ENCODE measurements at regions not wholly inside any gene's neighbourhood (a gene's known extent, or its start where the extent isn't known, plus 50 kb on each side); places are given as distances from the start of the nearest gene placed in this dataset.
A peak's percentile ranks its signal among the peaks of the same experiment; 100 is the strongest.

DNA sequence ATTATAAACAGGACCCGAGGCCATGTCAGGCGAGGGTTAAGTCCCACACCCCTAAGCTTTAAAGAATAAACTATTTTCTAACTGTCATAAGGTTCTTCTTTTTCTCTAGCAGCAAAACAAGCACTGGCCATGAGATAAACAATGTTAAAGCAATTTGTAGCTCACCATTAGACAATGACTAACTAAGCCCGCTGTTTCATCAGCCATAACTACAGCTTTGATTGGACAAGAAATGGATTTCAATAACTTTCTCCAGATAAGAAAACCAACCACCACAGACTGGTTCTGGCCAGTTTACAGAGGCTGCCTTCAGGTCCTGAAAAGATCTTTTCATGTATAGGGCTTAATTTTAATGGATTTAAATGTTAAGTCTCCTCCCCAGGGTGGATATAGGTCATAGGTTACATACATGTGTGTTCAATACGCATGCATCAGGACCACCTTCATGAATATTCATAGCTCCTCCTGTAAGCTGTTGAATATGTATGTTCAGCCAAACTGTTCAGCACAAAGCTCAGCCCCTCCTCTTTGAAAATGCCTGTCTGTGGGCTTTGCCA lies 108.7 kb upstream of the RAB6C start:
- Histone ChIP-seq H3K9ac (ENCODE audit: low read depth, low read length) (no peak overlapping the region), H3K36me3 (ENCODE audit: control insufficient read depth, insufficient read depth, low read length) (no peaks in the 10 kb centered on the region), H3K4me1 (ENCODE audit: control insufficient read depth, insufficient read depth, low read length) (peaks cover 5% of the 10 kb centered on the region), H3K4me3 (ENCODE audit: low read depth, low read length) (no peak overlapping the region), H3K9me3 (ENCODE audit: control insufficient read depth, insufficient read depth, low read length) (no peaks in the 10 kb centered on the region), H3K27me3 (ENCODE audit: control insufficient read depth, insufficient read depth, low read length) (no peaks in the 10 kb centered on the region)

DNA sequence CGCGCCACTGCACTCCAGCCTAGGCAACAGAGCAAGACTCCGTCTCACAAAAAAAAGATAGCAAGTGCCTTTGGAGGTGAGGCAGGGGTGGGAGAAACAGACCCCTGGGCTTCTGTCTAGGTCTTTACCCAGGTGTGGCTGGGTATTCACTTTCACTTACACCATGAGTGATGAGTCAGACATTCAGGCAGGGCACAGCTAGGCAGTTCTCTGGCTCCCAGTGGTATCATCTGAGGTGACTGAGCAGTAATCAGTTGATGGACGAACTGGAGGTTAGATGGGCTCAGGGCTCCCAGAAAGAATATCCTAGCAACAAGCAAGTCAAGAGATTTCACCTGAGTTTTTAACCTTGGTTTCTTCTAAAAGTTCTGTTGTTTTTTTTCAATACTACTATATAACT lies 107.0 kb upstream of the RAB6C start:
- Histone ChIP-seq H3K9me3 (ENCODE audit: control insufficient read depth, insufficient read depth, low read length) (no peaks in the 10 kb centered on the region), H3K36me3 (ENCODE audit: control insufficient read depth, insufficient read depth, low read length) (no peaks in the 10 kb centered on the region), H3K27me3 (ENCODE audit: control insufficient read depth, insufficient read depth, low read length) (no peaks in the 10 kb centered on the region), H3K4me1 (ENCODE audit: control insufficient read depth, insufficient read depth, low read length) (peaks cover 5% of the 10 kb centered on the region), H3K4me3 (ENCODE audit: low read depth, low read length) (no peak overlapping the region), H3K9ac (ENCODE audit: low read depth, low read length) (no peak overlapping the region)

DNA sequence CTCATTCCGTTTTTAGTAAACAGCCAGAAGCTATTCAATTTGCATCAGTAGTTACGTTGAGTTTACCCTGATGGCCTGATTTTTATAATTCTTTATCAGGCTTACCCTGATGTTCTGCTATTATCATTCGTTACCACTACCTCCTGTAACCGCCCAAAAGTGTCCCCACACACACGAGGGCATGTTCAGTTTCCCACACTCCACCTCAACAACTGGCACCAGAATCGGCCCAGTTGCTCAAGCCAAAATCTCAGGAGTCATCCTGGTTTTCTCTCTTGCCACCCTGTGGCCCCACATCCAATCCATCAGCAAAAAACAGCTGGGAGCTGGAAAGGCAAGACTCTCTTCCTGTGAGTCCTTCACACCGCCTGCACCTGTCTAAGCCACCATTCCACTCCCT lies 102.9 kb upstream of the RAB6C start:
- H3K4me3 ChIP-seq (ENCODE audit: low read depth, low read length): peak overlapping the region; percentile 86

DNA sequence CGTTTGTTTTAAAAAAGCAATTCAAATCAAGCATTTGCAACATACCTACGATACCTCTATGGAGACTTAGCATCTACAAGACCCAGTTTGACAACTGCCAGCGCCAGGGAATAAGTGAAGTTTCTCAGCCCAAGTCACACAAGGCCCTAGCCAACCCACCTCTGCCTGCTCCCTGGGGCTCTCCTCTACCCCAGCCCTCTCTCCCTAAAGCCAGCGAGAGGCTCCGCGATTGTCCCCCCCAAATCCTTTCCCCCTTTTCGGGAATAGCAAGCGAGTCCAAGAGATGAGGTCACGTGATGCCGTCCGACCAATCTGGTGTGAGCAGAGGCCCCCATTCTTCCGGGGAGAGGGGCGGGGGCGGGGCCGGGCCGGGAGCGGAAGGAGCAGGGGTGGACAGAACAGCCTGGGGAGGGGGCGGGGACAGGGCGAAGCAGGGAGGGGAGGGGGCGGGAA lies 102.2 kb upstream of the RAB6C start:
- no peaks in the 10 kb centered on the region for H3K4me1 ChIP-seq (ENCODE audit: control insufficient read depth, insufficient read depth, low read length)
- H3K4me3 ChIP-seq (ENCODE audit: low read depth, low read length): peak overlapping the region; percentile 86
- H3K9me3 ChIP-seq (ENCODE audit: control insufficient read depth, insufficient read depth, low read length): no peaks in the 10 kb centered on the region
- peaks cover 2% of the 10 kb centered on the region for H3K27me3 ChIP-seq (ENCODE audit: control insufficient read depth, insufficient read depth, low read length)
- H3K36me3 ChIP-seq (ENCODE audit: control insufficient read depth, insufficient read depth, low read length): no peaks in the 10 kb centered on the region
- peak overlapping the region; percentile 32 for H3K9ac ChIP-seq (ENCODE audit: low read depth, low read length)

More for the DNA sequence above, 102.9 kb upstream of the RAB6C start:
- H3K36me3 ChIP-seq (ENCODE audit: control insufficient read depth, insufficient read depth, low read length): no peaks in the 10 kb centered on the region
- no peaks in the 10 kb centered on the region for H3K9me3 ChIP-seq (ENCODE audit: control insufficient read depth, insufficient read depth, low read length)
- H3K4me1 ChIP-seq (ENCODE audit: control insufficient read depth, insufficient read depth, low read length): no peaks in the 10 kb centered on the region
- H3K9ac ChIP-seq (ENCODE audit: low read depth, low read length): no peak overlapping the region
- H3K27me3 ChIP-seq (ENCODE audit: control insufficient read depth, insufficient read depth, low read length): peaks cover 2% of the 10 kb centered on the region

DNA sequence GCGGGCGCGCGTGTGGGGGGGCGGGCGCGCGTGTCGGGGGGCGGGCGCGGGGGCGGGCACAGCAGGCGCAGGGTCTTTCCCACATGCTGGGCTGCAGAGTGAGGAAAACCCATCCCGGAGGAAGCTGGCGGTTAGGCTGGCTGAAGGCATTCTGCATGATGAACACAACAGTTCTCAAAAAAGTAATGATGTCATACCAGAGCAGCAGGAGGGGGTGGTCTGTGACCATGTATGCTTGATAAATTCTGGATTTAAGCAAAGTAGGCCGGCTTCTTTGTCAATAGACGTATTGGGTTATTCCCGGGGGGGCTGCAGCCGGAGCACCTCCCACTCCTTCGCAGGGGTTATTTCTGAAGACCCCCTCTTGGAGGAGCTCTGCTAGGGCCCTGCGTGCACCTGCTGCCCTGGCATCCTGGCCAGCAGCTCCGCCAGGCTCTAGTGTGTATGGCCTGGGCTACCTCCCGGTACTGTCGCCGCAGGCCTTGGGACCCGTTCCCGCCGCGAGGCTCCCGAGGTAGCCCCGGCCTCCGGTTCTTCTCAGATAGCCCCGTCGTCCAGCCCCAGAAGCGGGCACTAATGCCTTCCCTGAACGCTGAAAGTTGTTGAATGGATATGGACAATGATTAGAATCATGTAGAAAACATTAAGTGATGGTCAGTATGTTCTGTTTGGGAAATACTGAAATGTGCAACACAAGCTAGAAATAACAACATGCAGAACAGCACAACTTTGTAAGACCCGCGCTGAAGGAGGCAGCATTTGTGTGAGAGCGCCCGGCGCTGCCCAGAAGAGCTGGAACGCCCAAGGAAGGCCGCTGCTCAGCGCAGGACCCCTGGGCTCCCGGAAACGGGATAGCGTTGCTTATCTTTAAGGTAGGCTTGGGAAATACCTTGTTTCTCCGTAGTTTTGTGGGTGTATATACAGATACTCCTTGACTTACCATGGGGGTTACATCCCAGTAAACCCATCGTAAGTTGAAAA lies 101.4 kb upstream of the RAB6C start:
- no peak overlapping the region for H3K9ac ChIP-seq (ENCODE audit: low read depth, low read length)

DNA sequence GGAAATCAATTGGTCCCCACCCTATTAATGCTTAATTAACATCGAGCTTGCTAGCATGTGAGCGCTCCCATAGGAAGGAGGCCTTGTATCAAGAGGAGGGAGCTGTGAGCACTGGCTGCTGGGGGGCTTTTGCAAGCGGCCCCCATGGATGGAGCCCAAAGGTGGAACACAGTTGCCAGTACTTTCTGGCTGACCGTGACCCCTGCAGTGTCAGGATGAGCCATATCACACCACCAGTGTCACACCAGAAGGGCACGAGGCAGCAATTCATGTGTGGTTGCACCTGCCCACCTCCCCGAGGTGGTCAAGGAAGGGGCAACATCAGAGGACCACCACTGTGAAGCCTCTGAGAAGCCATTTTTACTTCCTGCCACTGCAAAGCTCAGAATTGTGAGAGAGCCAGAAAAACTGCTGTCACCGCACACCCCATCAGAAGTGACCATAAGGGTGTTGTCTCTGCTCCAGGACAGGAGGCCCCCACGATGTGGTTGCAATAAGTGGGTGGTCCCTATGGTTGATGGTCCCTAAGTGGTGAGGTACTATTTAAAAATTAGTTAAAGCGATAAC lies 99.8 kb upstream of the RAB6C start:
- Histone ChIP-seq H3K36me3 (ENCODE audit: control insufficient read depth, insufficient read depth, low read length) (no peaks in the 10 kb centered on the region), H3K27me3 (ENCODE audit: control insufficient read depth, insufficient read depth, low read length) (peaks cover 2% of the 10 kb centered on the region), H3K4me1 (ENCODE audit: control insufficient read depth, insufficient read depth, low read length) (no peaks in the 10 kb centered on the region), H3K9ac (ENCODE audit: low read depth, low read length) (no peak overlapping the region), H3K4me3 (ENCODE audit: low read depth, low read length) (no peak overlapping the region), H3K9me3 (ENCODE audit: control insufficient read depth, insufficient read depth, low read length) (no peaks in the 10 kb centered on the region)

More for the DNA sequence above, 101.4 kb upstream of the RAB6C start:
- H3K9me3 ChIP-seq (ENCODE audit: control insufficient read depth, insufficient read depth, low read length): no peaks in the 10 kb centered on the region
- peaks cover 2% of the 10 kb centered on the region for H3K27me3 ChIP-seq (ENCODE audit: control insufficient read depth, insufficient read depth, low read length)
- H3K36me3 ChIP-seq (ENCODE audit: control insufficient read depth, insufficient read depth, low read length): no peaks in the 10 kb centered on the region
- no peaks in the 10 kb centered on the region for H3K4me1 ChIP-seq (ENCODE audit: control insufficient read depth, insufficient read depth, low read length)
- peak overlapping the region; percentile 77 for H3K4me3 ChIP-seq (ENCODE audit: low read depth, low read length)

DNA sequence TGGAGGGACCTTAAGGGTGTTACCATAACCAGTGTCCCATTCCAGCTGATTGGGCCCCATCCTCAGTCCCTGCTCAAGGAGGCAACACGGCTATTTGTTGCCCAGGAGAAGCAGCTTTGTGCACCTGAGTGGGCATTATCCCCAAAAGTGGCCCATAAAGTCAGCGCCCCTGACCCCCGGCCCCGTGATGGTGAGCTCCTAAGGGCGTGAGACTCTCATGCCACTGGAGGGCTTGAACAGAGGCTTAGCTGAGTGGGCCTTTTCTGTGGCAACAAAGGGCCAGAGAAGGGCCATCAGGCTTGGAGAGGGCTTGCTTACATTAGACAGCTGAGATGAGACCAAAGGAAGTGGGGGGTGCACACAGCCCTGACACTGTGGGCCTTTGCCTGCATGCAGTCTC lies 99.2 kb upstream of the RAB6C start:
- no peaks in the 10 kb centered on the region for H3K4me1 ChIP-seq (ENCODE audit: control insufficient read depth, insufficient read depth, low read length)
- H3K4me3 ChIP-seq (ENCODE audit: low read depth, low read length): no peak overlapping the region
- no peaks in the 10 kb centered on the region for H3K36me3 ChIP-seq (ENCODE audit: control insufficient read depth, insufficient read depth, low read length)
- no peak overlapping the region for H3K9ac ChIP-seq (ENCODE audit: low read depth, low read length)
- H3K27me3 ChIP-seq (ENCODE audit: control insufficient read depth, insufficient read depth, low read length): peaks cover 2% of the 10 kb centered on the region
- no peaks in the 10 kb centered on the region for H3K9me3 ChIP-seq (ENCODE audit: control insufficient read depth, insufficient read depth, low read length)

DNA sequence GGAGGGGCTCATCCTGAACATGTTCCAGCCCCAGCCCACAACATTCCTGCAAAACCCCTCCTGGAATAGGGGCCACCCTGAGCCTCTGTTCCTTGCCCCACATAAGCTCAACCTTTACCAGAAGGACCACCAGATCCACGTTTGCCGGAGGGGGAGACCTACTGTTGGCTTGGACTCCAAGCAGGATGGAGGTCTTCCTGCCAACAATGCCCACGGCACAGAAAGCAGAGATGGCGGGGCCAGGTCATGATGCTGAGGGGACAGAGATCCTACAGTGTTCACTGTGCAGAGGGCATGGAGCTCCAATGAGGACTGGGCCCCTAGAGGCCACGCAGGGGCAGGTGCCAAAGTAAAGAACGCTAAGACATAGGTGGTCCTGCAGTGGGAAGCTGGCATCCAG lies 98.5 kb upstream of the RAB6C start:
- Histone ChIP-seq H3K27me3 (ENCODE audit: control insufficient read depth, insufficient read depth, low read length) (peaks cover 2% of the 10 kb centered on the region), H3K4me1 (ENCODE audit: control insufficient read depth, insufficient read depth, low read length) (no peaks in the 10 kb centered on the region), H3K9me3 (ENCODE audit: control insufficient read depth, insufficient read depth, low read length) (no peaks in the 10 kb centered on the region), H3K9ac (ENCODE audit: low read depth, low read length) (no peak overlapping the region), H3K4me3 (ENCODE audit: low read depth, low read length) (no peak overlapping the region), H3K36me3 (ENCODE audit: control insufficient read depth, insufficient read depth, low read length) (no peaks in the 10 kb centered on the region)

DNA sequence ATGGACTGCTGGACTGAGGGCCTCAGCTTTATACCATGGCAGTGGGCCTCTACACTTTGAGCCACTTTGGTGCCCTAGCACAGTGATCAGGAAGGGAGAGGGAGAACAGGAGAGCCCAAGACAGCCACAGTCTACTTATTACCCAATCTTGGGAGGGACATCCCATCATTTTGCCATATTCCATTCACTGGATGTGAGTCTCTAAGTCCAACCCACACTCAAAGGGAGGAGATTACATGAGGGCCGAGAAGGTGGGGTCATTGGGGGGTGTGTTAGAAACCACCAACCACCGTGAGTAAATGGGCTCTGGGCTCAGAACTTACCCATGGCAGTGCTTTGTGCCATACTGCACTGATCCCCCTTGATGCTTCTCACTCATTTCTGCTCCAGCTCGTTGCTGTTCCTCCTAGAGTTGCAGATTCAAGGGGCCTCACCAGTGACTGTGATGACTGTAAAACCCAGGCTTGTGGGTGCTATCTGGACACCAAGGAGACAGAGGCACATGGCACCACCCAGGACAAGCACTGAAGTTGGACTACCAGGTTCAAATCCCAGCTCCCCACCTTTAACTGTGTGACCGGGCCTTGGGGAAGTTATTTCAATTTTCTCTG lies 97.6 kb upstream of the RAB6C start:
- no peak overlapping the region for H3K4me3 ChIP-seq (ENCODE audit: low read depth, low read length)
- H3K27me3 ChIP-seq (ENCODE audit: control insufficient read depth, insufficient read depth, low read length): peaks cover 2% of the 10 kb centered on the region
- no peaks in the 10 kb centered on the region for H3K4me1 ChIP-seq (ENCODE audit: control insufficient read depth, insufficient read depth, low read length)

DNA sequence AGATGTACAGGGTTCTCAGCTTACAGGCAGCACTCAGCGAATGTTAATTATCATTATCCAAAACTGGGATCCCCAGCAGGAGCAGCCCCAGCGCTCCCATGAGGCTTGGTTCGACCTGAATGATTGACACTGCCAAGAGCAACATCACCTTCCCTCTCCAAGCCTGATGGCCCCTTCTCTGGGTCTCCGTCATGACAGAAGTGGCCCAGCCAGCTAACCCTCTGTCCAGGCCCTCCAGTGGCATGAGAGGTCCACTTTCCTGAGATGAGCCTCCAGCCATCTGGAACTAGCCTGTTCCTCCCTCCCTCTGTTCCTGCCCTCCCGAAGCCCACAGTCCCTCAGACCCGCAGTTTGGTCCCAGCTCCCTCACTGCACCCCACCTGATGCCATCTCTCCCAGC lies 97.0 kb upstream of the RAB6C start:
- H3K4me1 ChIP-seq (ENCODE audit: control insufficient read depth, insufficient read depth, low read length): no peaks in the 10 kb centered on the region
- no peak overlapping the region for H3K9ac ChIP-seq (ENCODE audit: low read depth, low read length)
- no peaks in the 10 kb centered on the region for H3K36me3 ChIP-seq (ENCODE audit: control insufficient read depth, insufficient read depth, low read length)
- H3K4me3 ChIP-seq (ENCODE audit: low read depth, low read length): no peak overlapping the region
- peaks cover 2% of the 10 kb centered on the region for H3K27me3 ChIP-seq (ENCODE audit: control insufficient read depth, insufficient read depth, low read length)
- no peaks in the 10 kb centered on the region for H3K9me3 ChIP-seq (ENCODE audit: control insufficient read depth, insufficient read depth, low read length)

More for the DNA sequence above, 97.6 kb upstream of the RAB6C start:
- no peak overlapping the region for H3K9ac ChIP-seq (ENCODE audit: low read depth, low read length)
- H3K36me3 ChIP-seq (ENCODE audit: control insufficient read depth, insufficient read depth, low read length): no peaks in the 10 kb centered on the region
- no peaks in the 10 kb centered on the region for H3K9me3 ChIP-seq (ENCODE audit: control insufficient read depth, insufficient read depth, low read length)

DNA sequence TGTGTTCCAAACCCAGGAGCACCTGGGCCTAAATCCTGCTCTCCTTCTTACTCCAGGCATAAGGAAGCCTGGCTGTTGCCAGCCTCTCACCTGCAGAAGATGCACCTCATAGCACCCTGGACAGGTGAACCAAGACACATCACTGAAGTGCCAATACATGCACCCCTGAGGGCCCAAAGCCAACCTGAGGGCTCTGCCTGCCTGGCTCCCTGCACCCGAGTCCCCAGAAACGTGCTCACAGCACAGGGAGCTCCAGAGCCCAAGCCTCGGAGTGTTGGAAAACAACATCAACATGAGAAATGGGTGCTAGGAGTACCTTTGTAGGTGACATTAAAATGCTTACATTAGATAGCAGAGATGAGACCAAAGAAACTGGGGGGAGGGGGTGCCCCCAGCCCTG lies 96.3 kb upstream of the RAB6C start:
- Histone ChIP-seq H3K9ac (ENCODE audit: low read depth, low read length) (no peak overlapping the region), H3K4me3 (ENCODE audit: low read depth, low read length) (no peak overlapping the region), H3K27me3 (ENCODE audit: control insufficient read depth, insufficient read depth, low read length) (peaks cover 2% of the 10 kb centered on the region), H3K4me1 (ENCODE audit: control insufficient read depth, insufficient read depth, low read length) (no peaks in the 10 kb centered on the region), H3K36me3 (ENCODE audit: control insufficient read depth, insufficient read depth, low read length) (no peaks in the 10 kb centered on the region), H3K9me3 (ENCODE audit: control insufficient read depth, insufficient read depth, low read length) (no peaks in the 10 kb centered on the region)
